ENCODE measurements at regions not wholly inside any gene's neighbourhood (a gene's known extent, or its start where the extent isn't known, plus 50 kb on each side); places are given as distances from the start of the nearest gene placed in this dataset.

- TF ChIP-seq POLR2A (IDR thresholded peaks at IDR 0.05): no peak
- no peak for TF ChIP-seq CTCF (IDR thresholded peaks at IDR 0.05 in 4 of 5, conservative IDR thresholded peaks at IDR 0.05 in 1 of 5)
- in situ Hi-C loops (cut with MboI; ENCODE audit: low sequenced_read_pairs in 4 of 4): no loop called here
- H3K27ac ChIP-seq: peak overlapping the region in 1 of 4 donors; percentile 68
Observed at GRCh38 chr14:80419345-80419744, 208.0 kb upstream of the DIO2 start.

GRCh38 chr14:80415636-80416035 lies 204.3 kb upstream of the DIO2 start:
- DNase-seq (no peak), ATAC-seq (no peak)
- TF ChIP-seq CTCF (IDR thresholded peaks at IDR 0.05 in 4 of 5, conservative IDR thresholded peaks at IDR 0.05 in 1 of 5) (no peak), POLR2A (IDR thresholded peaks at IDR 0.05) (no peak)
- Histone ChIP-seq H3K4me3 (no peak overlapping the region), H3K27ac (no peak overlapping the region), H3K27me3 (no peaks in the 10 kb centered on the region), H3K36me3 (no peaks in the 10 kb centered on the region), H3K9me3 (no peaks in the 10 kb centered on the region), H3K4me1 (peaks cover 0 to 9% of the 10 kb centered on the region in 2 donors)
- in situ Hi-C loops (cut with MboI; ENCODE audit: low sequenced_read_pairs in 4 of 4) (no loop called here), intact Hi-C loops (cut with DNase I; ENCODE audit: low total_unique reads) (no loop called here)

More at GRCh38 chr14:80419345-80419744, 208.0 kb upstream of the DIO2 start:
- DNase-seq: no peak
- ATAC-seq: peak in 1 of 2 donors; percentile 60
- H3K9me3 ChIP-seq: no peaks in the 10 kb centered on the region
- H3K27me3 ChIP-seq: no peaks in the 10 kb centered on the region
- intact Hi-C loops (cut with DNase I; ENCODE audit: low total_unique reads): no loop called here
- H3K36me3 ChIP-seq: no peaks in the 10 kb centered on the region
- H3K4me3 ChIP-seq: no peak overlapping the region
- peaks cover 0 to 9% of the 10 kb centered on the region in 2 donors for H3K4me1 ChIP-seq

GRCh38 chr14:80414080-80414479 lies 202.8 kb upstream of the DIO2 start:
- Histone ChIP-seq H3K4me3 (no peak overlapping the region), H3K4me1 (peaks cover 0 to 3% of the 10 kb centered on the region in 2 donors), H3K36me3 (no peaks in the 10 kb centered on the region), H3K27me3 (no peaks in the 10 kb centered on the region), H3K27ac (no peak overlapping the region), H3K9me3 (no peaks in the 10 kb centered on the region)
- in situ Hi-C loops (cut with MboI; ENCODE audit: low sequenced_read_pairs in 4 of 4): no loop called here
- DNase-seq: no peak
- intact Hi-C loops (cut with DNase I; ENCODE audit: low total_unique reads): no loop called here
- no peak for TF ChIP-seq CTCF (IDR thresholded peaks at IDR 0.05 in 4 of 5, conservative IDR thresholded peaks at IDR 0.05 in 1 of 5)
- TF ChIP-seq POLR2A (IDR thresholded peaks at IDR 0.05): no peak
- no peak for ATAC-seq

- intact Hi-C loops (cut with DNase I; ENCODE audit: low total_unique reads): no loop called here
Observed at GRCh38 chr14:80404413-80404812, 193.1 kb upstream of the DIO2 start.

More at GRCh38 chr14:80404413-80404812, 193.1 kb upstream of the DIO2 start:
- Histone ChIP-seq H3K27me3 (no peaks in the 10 kb centered on the region), H3K4me1 (no peaks in the 10 kb centered on the region), H3K4me3 (no peak overlapping the region), H3K36me3 (no peaks in the 10 kb centered on the region), H3K27ac (no peak overlapping the region), H3K9me3 (no peaks in the 10 kb centered on the region)
- ATAC-seq: no peak
- in situ Hi-C loops (cut with MboI; ENCODE audit: low sequenced_read_pairs in 4 of 4): no loop called here
- no peak for DNase-seq
- no peak for TF ChIP-seq CTCF (IDR thresholded peaks at IDR 0.05 in 4 of 5, conservative IDR thresholded peaks at IDR 0.05 in 1 of 5)
- TF ChIP-seq POLR2A (IDR thresholded peaks at IDR 0.05): no peak
